H1 (cell line): ENCODE measurements at regions not wholly inside any gene's neighbourhood (a gene's known extent, or its start where the extent isn't known, plus 50 kb on each side); places are given as distances from the start of the nearest gene placed in this dataset.

ENCODE experiments used
- BCL11A ChIP-seq, 2 experiments: IDR thresholded peaks; one replicate each; pipeline ENCODE4 v1.6.1; 2011; ENCODE audit warnings: low read depth in 2 of 2, low read length in 2 of 2, mild to moderate bottlenecking in 2 of 2
- HDAC6 ChIP-seq: IDR thresholded peaks from one replicate; pipeline ENCODE4 v1.7.1; 2012; ENCODE audit warnings: low read depth, mild to moderate bottlenecking, inconsistent platforms, low read length, moderate library complexity
- SIRT6 ChIP-seq: IDR thresholded peaks from one replicate; pipeline ENCODE4 v1.7.1; 2012; ENCODE audit warnings: low read length, inconsistent platforms
- TF ChIP-seq, protein P1 (sequence below): fragments of 300-600 bp; sonication (generic); IDR thresholded peaks from 2 replicates; pipeline ENCODE4 v1.7.1; 2012; ENCODE audit warnings: low read length, moderate library complexity, mild to moderate bottlenecking, inconsistent platforms; ENCODE audit not compliant: insufficient replicate concordance

DNA sequence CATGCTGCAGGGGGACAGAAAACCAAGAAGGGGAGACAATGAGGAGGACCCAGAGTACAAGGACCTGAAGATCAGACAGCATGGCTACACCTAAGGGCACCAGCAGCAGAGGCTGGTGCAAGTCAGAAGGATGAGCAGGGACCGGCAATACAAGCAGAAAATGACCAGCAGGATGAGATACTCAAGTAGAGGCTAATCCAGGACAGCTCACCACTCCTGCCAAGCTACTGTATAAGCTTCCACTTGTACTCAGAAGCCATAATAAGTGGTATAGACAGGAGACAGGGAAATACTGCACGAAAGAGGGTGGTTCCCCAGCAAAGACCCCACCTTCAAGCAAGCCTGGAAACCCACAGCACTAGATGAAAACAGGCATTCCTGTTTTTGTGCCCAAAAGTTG lies 138.7 kb upstream of the ZC3H12C start (continued):
- TF ChIP-seq, protein P1, sequence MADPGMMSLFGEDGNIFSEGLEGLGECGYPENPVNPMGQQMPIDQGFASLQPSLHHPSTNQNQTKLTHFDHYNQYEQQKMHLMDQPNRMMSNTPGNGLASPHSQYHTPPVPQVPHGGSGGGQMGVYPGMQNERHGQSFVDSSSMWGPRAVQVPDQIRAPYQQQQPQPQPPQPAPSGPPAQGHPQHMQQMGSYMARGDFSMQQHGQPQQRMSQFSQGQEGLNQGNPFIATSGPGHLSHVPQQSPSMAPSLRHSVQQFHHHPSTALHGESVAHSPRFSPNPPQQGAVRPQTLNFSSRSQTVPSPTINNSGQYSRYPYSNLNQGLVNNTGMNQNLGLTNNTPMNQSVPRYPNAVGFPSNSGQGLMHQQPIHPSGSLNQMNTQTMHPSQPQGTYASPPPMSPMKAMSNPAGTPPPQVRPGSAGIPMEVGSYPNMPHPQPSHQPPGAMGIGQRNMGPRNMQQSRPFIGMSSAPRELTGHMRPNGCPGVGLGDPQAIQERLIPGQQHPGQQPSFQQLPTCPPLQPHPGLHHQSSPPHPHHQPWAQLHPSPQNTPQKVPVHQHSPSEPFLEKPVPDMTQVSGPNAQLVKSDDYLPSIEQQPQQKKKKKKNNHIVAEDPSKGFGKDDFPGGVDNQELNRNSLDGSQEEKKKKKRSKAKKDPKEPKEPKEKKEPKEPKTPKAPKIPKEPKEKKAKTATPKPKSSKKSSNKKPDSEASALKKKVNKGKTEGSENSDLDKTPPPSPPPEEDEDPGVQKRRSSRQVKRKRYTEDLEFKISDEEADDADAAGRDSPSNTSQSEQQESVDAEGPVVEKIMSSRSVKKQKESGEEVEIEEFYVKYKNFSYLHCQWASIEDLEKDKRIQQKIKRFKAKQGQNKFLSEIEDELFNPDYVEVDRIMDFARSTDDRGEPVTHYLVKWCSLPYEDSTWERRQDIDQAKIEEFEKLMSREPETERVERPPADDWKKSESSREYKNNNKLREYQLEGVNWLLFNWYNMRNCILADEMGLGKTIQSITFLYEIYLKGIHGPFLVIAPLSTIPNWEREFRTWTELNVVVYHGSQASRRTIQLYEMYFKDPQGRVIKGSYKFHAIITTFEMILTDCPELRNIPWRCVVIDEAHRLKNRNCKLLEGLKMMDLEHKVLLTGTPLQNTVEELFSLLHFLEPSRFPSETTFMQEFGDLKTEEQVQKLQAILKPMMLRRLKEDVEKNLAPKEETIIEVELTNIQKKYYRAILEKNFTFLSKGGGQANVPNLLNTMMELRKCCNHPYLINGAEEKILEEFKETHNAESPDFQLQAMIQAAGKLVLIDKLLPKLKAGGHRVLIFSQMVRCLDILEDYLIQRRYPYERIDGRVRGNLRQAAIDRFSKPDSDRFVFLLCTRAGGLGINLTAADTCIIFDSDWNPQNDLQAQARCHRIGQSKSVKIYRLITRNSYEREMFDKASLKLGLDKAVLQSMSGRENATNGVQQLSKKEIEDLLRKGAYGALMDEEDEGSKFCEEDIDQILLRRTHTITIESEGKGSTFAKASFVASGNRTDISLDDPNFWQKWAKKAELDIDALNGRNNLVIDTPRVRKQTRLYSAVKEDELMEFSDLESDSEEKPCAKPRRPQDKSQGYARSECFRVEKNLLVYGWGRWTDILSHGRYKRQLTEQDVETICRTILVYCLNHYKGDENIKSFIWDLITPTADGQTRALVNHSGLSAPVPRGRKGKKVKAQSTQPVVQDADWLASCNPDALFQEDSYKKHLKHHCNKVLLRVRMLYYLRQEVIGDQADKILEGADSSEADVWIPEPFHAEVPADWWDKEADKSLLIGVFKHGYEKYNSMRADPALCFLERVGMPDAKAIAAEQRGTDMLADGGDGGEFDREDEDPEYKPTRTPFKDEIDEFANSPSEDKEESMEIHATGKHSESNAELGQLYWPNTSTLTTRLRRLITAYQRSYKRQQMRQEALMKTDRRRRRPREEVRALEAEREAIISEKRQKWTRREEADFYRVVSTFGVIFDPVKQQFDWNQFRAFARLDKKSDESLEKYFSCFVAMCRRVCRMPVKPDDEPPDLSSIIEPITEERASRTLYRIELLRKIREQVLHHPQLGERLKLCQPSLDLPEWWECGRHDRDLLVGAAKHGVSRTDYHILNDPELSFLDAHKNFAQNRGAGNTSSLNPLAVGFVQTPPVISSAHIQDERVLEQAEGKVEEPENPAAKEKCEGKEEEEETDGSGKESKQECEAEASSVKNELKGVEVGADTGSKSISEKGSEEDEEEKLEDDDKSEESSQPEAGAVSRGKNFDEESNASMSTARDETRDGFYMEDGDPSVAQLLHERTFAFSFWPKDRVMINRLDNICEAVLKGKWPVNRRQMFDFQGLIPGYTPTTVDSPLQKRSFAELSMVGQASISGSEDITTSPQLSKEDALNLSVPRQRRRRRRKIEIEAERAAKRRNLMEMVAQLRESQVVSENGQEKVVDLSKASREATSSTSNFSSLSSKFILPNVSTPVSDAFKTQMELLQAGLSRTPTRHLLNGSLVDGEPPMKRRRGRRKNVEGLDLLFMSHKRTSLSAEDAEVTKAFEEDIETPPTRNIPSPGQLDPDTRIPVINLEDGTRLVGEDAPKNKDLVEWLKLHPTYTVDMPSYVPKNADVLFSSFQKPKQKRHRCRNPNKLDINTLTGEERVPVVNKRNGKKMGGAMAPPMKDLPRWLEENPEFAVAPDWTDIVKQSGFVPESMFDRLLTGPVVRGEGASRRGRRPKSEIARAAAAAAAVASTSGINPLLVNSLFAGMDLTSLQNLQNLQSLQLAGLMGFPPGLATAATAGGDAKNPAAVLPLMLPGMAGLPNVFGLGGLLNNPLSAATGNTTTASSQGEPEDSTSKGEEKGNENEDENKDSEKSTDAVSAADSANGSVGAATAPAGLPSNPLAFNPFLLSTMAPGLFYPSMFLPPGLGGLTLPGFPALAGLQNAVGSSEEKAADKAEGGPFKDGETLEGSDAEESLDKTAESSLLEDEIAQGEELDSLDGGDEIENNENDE = no peak
- TF ChIP-seq BCL11A (IDR thresholded peaks at IDR 0.05; ENCODE audit: low read depth in 2 of 2, low read length in 2 of 2) = no peak
- TF ChIP-seq SIRT6 = no peak
- no peak for TF ChIP-seq HDAC6
- TF ChIP-seq, all 59 proteins: peak for 0
